ENCODE measurements at regions not wholly inside any gene's neighbourhood (a gene's known extent, or its start where the extent isn't known, plus 50 kb on each side); places are given as distances from the start of the nearest gene placed in this dataset.

DNA sequence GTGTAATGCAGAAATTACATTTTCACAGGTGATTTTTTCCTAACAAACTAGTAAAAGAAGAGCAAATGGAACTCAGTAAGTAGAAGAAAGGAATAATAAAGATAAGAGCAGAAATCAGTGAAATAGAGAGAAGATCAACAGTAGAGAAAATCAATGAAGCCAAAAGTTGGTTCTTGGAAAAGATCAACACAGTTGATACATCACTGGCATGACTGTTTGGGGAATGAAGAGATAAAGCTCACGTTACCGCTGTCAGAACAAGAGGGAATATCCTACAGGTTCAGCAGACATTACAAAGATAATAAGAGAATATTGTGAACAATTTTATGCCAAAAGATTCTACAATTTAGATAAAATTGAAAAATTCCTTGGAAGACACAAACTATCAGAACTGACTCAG lies 146.4 kb downstream of the ACTR3B start:
- Histone ChIP-seq H3K4me1 (ENCODE audit: low read length) (no peaks in the 10 kb centered on the region), H3K79me2 (ENCODE audit: low read length) (no peaks in the 10 kb centered on the region)

DNA sequence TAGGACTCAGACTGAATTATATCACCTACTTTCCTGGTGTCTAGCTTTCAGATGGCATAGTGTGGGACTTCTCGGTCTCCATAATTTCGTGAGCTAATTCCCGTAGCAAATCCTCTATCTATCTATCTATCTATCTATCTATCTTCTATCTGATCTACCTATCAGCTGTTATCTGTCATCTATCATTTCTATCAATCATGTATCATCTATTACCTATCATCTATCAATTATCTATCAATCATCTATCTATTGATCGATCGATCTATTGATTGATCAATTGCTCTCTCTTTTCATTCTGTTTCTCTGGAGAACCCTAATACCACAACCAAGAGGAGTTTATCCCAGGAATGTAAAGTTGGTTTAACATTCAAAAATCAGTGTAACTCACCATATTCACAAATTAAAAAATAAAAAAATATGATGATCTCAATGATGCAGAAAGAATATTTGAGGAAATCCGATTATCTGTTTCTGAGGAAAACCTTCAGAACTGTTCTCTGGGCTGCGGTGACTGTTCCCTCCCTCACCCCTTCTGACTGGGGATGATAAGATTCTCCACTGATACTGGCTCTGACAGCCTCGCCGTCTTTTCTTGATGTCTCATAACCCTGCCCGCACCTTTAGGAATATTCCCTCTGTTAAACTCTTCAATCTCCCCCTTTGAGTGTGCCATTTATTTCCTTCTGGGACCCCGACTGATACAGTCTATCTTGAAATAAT lies 147.7 kb downstream of the ACTR3B start:
- Histone ChIP-seq H4K20me1 (ENCODE audit: insufficient read depth, low read length) (no peaks in the 10 kb centered on the region), H3K36me3 (replicated peaks; ENCODE audit: low read depth, low read length) (no peaks in the 10 kb centered on the region), H3K4me1 (ENCODE audit: low read length) (no peaks in the 10 kb centered on the region), H3K4me2 (ENCODE audit: low read length) (no peak overlapping the region), H2AFZ (ENCODE audit: low read depth, low read length) (no peak overlapping the region), H3K9ac (ENCODE audit: low read length) (no peak overlapping the region), H3K79me2 (ENCODE audit: low read length) (no peaks in the 10 kb centered on the region), H3K27ac (ENCODE audit: low read length) (no peak overlapping the region), H3K9me3 (ENCODE audit: insufficient read depth, low read length) (no peaks in the 10 kb centered on the region), H3K4me3 (ENCODE audit: low read length) (no peak overlapping the region), H3K27me3 (ENCODE audit: low read depth, low read length) (no peaks in the 10 kb centered on the region)
- TF ChIP-seq, protein P1, sequence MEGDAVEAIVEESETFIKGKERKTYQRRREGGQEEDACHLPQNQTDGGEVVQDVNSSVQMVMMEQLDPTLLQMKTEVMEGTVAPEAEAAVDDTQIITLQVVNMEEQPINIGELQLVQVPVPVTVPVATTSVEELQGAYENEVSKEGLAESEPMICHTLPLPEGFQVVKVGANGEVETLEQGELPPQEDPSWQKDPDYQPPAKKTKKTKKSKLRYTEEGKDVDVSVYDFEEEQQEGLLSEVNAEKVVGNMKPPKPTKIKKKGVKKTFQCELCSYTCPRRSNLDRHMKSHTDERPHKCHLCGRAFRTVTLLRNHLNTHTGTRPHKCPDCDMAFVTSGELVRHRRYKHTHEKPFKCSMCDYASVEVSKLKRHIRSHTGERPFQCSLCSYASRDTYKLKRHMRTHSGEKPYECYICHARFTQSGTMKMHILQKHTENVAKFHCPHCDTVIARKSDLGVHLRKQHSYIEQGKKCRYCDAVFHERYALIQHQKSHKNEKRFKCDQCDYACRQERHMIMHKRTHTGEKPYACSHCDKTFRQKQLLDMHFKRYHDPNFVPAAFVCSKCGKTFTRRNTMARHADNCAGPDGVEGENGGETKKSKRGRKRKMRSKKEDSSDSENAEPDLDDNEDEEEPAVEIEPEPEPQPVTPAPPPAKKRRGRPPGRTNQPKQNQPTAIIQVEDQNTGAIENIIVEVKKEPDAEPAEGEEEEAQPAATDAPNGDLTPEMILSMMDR (IDR thresholded peaks at IDR 0.05; ENCODE audit: low read depth, low read length) = no peak
- TF ChIP-seq EZH2phosphoT487 (IDR thresholded peaks at IDR 0.05; ENCODE audit: low read depth) = no peak

More for the DNA sequence above, 146.4 kb downstream of the ACTR3B start:
- Histone ChIP-seq H2AFZ (ENCODE audit: low read depth, low read length) (no peak overlapping the region), H4K20me1 (ENCODE audit: insufficient read depth, low read length) (no peaks in the 10 kb centered on the region), H3K9me3 (ENCODE audit: insufficient read depth, low read length) (no peaks in the 10 kb centered on the region), H3K36me3 (replicated peaks; ENCODE audit: low read depth, low read length) (no peaks in the 10 kb centered on the region), H3K27me3 (ENCODE audit: low read depth, low read length) (no peaks in the 10 kb centered on the region), H3K4me3 (ENCODE audit: low read length) (no peak overlapping the region), H3K9ac (ENCODE audit: low read length) (no peak overlapping the region), H3K27ac (ENCODE audit: low read length) (no peak overlapping the region), H3K4me2 (ENCODE audit: low read length) (no peak overlapping the region)
- TF ChIP-seq EZH2phosphoT487 (IDR thresholded peaks at IDR 0.05; ENCODE audit: low read depth) = no peak
- TF ChIP-seq, protein P1 (IDR thresholded peaks at IDR 0.05; ENCODE audit: low read depth, low read length) = no peak

DNA sequence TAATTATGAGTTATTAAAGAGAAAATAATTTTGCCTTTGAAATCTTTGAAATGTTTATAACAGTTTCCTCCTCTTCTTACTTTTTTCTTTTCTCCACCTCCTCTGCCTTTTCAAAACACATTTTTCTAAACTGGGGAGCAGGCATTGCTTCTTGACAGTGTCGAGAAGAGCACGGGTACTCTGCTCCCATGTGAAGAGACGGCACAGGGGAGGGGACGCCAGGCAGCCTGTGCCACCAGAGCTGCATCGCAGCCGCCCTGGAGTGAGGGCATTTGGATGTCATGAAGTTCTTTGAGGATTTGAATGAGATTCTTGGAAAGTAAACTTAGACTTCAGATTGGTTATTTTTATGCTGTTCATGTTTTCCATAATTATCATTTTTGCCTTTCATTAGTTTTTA lies 149.7 kb downstream of the ACTR3B start:
- H4K20me1 ChIP-seq (ENCODE audit: insufficient read depth, low read length) = no peaks in the 10 kb centered on the region
- no peaks in the 10 kb centered on the region for H3K79me2 ChIP-seq (ENCODE audit: low read length)
- H3K4me3 ChIP-seq (ENCODE audit: low read length) = no peak overlapping the region
- H3K4me2 ChIP-seq (ENCODE audit: low read length) = no peak overlapping the region
- no peak overlapping the region for H2AFZ ChIP-seq (ENCODE audit: low read depth, low read length)
- no peak overlapping the region for H3K9ac ChIP-seq (ENCODE audit: low read length)
- no peaks in the 10 kb centered on the region for H3K36me3 ChIP-seq (replicated peaks; ENCODE audit: low read depth, low read length)
- H3K27ac ChIP-seq (ENCODE audit: low read length) = no peak overlapping the region
- H3K4me1 ChIP-seq (ENCODE audit: low read length) = no peaks in the 10 kb centered on the region
- H3K9me3 ChIP-seq (ENCODE audit: insufficient read depth, low read length) = no peaks in the 10 kb centered on the region
- no peaks in the 10 kb centered on the region for H3K27me3 ChIP-seq (ENCODE audit: low read depth, low read length)
- TF ChIP-seq, protein P1 (IDR thresholded peaks at IDR 0.05; ENCODE audit: low read depth, low read length) = no peak
- TF ChIP-seq EZH2phosphoT487 (IDR thresholded peaks at IDR 0.05; ENCODE audit: low read depth) = no peak

DNA sequence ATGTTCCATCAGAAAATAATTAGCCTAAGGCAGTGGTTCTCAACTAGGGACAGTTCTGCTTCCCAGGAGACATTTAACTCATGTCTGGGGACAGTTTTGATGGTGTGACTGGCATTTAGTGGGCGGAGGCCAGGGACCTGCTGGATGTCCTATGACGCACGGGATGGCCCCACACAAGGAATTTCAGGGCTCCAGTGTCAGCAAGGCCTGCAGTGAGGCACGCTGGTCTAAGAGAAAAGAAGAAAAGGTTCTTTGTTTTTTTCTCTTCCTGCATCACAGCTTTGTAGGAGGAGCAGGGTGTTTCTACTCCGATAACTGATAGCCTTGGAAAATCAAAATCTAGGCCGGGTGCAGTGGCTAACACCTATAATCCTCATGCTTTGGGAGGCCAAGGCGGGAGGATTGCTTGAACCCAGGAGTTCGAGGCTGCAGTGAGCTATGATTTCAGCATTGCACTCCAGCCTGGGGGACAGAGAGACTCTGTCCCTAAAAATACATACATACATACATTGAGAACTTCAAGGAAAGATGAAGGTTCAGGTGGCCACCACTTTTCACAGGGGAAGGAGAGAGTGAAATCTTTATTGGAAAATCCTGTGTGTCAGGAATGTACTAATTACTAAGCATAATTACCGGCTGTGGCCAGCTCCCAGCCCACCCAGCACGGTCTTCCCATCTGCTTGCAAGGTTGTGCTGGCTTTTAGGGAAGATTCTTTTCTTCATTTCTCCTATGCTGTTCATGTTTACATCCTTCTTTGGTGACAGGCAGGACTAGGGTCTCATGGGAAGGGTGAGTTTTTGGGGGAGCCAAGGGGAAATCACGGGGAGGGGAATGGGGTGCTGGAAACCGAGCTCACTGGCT lies 150.4 kb downstream of the ACTR3B start:
- Histone ChIP-seq H3K4me2 (ENCODE audit: low read length) (no peak overlapping the region), H3K27ac (ENCODE audit: low read length) (no peak overlapping the region), H3K9me3 (ENCODE audit: insufficient read depth, low read length) (no peaks in the 10 kb centered on the region), H3K4me1 (ENCODE audit: low read length) (no peaks in the 10 kb centered on the region), H3K27me3 (ENCODE audit: low read depth, low read length) (no peaks in the 10 kb centered on the region), H3K9ac (ENCODE audit: low read length) (no peak overlapping the region), H3K79me2 (ENCODE audit: low read length) (no peaks in the 10 kb centered on the region), H3K4me3 (ENCODE audit: low read length) (no peak overlapping the region), H4K20me1 (ENCODE audit: insufficient read depth, low read length) (no peaks in the 10 kb centered on the region), H2AFZ (ENCODE audit: low read depth, low read length) (no peak overlapping the region), H3K36me3 (replicated peaks; ENCODE audit: low read depth, low read length) (no peaks in the 10 kb centered on the region)
- TF ChIP-seq EZH2phosphoT487 (IDR thresholded peaks at IDR 0.05; ENCODE audit: low read depth) = no peak
- TF ChIP-seq, protein P1 (IDR thresholded peaks at IDR 0.05; ENCODE audit: low read depth, low read length) = no peak
